Astrocyte (in vitro differentiated cells and primary cell): ENCODE measurements at regions not wholly inside any gene's neighbourhood (a gene's known extent, or its start where the extent isn't known, plus 50 kb on each side); places are given as distances from the start of the nearest gene placed in this dataset.
A peak's percentile ranks its signal among the peaks of the same experiment; 100 is the strongest.
"Not testable (repeated sequence)": the region's sequence is repeated elsewhere in the genome, so short reads cannot be mapped to it uniquely, and the experiment has no call there.

Experiments used
- DNase-seq: peaks from one replicate; pipeline ENCODE4 v3.0.0-alpha.2; 2010; ENCODE audit warnings: low read depth
- FAIRE-seq: peaks from 2 replicates; lab custom pipeline; 2011; peaks lifted over from hg19 to GRCh38; lab: Jason Lieb, UNC
- H2AFZ ChIP-seq: 2 replicates; pipeline ENCODE4 v1.6.0; 2012; ENCODE audit warnings: low read depth, low read length, inconsistent platforms
- H3K27ac ChIP-seq: 2 replicates; pipeline ENCODE4 v1.5.1; 2011; ENCODE audit warnings: low read depth, low read length, inconsistent platforms
- H3K27me3 ChIP-seq: 2 replicates; pipeline ENCODE4 v1.6.0; 2011; ENCODE audit warnings: low read length, inconsistent platforms; ENCODE audit not compliant: insufficient read depth
- H3K36me3 ChIP-seq: 2 replicates; pipeline ENCODE4 v1.5.1; 2011; ENCODE audit warnings: low read length, inconsistent platforms; ENCODE audit not compliant: insufficient read depth
- H3K4me1 ChIP-seq: 2 replicates; pipeline ENCODE4 v1.5.1; 2011; ENCODE audit warnings: low read length, inconsistent platforms; ENCODE audit not compliant: insufficient read depth
- H3K4me2 ChIP-seq: 2 replicates; pipeline ENCODE4 v1.6.0; 2012; ENCODE audit warnings: low read length, inconsistent platforms
- H3K4me3 ChIP-seq: 2 replicates; pipeline ENCODE4 v1.5.1; 2011; ENCODE audit warnings: low read depth, mild to moderate bottlenecking, low read length, inconsistent platforms; ENCODE audit not compliant: insufficient read depth
- H3K79me2 ChIP-seq: 2 replicates; pipeline ENCODE4 v1.6.0; 2012; ENCODE audit warnings: mild to moderate bottlenecking, low read length, inconsistent platforms; ENCODE audit not compliant: insufficient read depth
- H3K9ac ChIP-seq: 2 replicates; pipeline ENCODE4 v1.6.0; 2012; ENCODE audit warnings: mild to moderate bottlenecking, low read length, inconsistent platforms
- H3K9me3 ChIP-seq: 2 replicates; pipeline ENCODE4 v1.5.1; 2012; ENCODE audit warnings: low read depth, mild to moderate bottlenecking, low read length, inconsistent platforms; ENCODE audit not compliant: insufficient read depth
- H4K20me1 ChIP-seq: 2 replicates; pipeline ENCODE4 v1.6.0; 2012; ENCODE audit warnings: low read length, inconsistent platforms; ENCODE audit not compliant: insufficient read depth
- H3K27ac Mint-ChIP-seq: one replicate; pipeline ENCODE4 v1.8.0; 2021; ENCODE audit warnings: mild to moderate bottlenecking, mixed read lengths; ENCODE audit not compliant: unreplicated experiment
- H3K27me3 Mint-ChIP-seq: one replicate; pipeline ENCODE4 v1.8.0; 2021; ENCODE audit warnings: low read depth, mixed read lengths; ENCODE audit not compliant: unreplicated experiment
- H3K36me3 Mint-ChIP-seq: one replicate; pipeline ENCODE4 v1.8.0; 2021; ENCODE audit warnings: low read depth, mixed read lengths; ENCODE audit not compliant: unreplicated experiment
- H3K4me1 Mint-ChIP-seq: one replicate; pipeline ENCODE4 v1.8.0; 2021; ENCODE audit warnings: low read depth, mixed read lengths; ENCODE audit not compliant: unreplicated experiment
- H3K4me3 Mint-ChIP-seq: one replicate; pipeline ENCODE4 v1.8.0; 2021; ENCODE audit warnings: mild to moderate bottlenecking, moderate library complexity, mixed read lengths; ENCODE audit not compliant: unreplicated experiment
- H3K9me3 Mint-ChIP-seq: one replicate; pipeline ENCODE4 v1.8.0; 2021; ENCODE audit warnings: mild to moderate bottlenecking, mixed read lengths; ENCODE audit not compliant: unreplicated experiment
- EZH2 ChIP-seq: IDR thresholded peaks from 2 replicates; pipeline ENCODE4 v1.6.1; 2012; ENCODE audit warnings: mild to moderate bottlenecking, low read length, inconsistent platforms; ENCODE audit not compliant: insufficient read depth
- TF ChIP-seq, protein P1 (sequence below): IDR thresholded peaks from 2 replicates; pipeline ENCODE4 v1.5.1; 2011; ENCODE audit warnings: low read depth, mild to moderate bottlenecking, inconsistent platforms, low read length, moderate library complexity; ENCODE audit not compliant: insufficient read depth

GRCh38 chr3:180433152-180433551 lies 168.8 kb upstream of the TTC14 start:
- Histone ChIP-seq H2AFZ (no peak overlapping the region), H3K4me1 (no peaks in the 10 kb centered on the region), H3K79me2 (no peaks in the 10 kb centered on the region), H3K36me3 (no peaks in the 10 kb centered on the region), H3K9me3 (no peaks in the 10 kb centered on the region), H3K27ac (peak overlapping the region; percentile 35), H3K4me3 (no peak overlapping the region), H3K27me3 (no peaks in the 10 kb centered on the region), H3K9ac (no peak overlapping the region), H4K20me1 (no peaks in the 10 kb centered on the region), H3K4me2 (no peak overlapping the region)
- no peaks in the 10 kb centered on the region for H3K27me3 Mint-ChIP-seq
- no peak for FAIRE-seq
- no peaks in the 10 kb centered on the region for H3K9me3 Mint-ChIP-seq
- DNase-seq, result peak; percentile 76
- TF ChIP-seq EZH2, result no peak
- TF ChIP-seq, protein P1, sequence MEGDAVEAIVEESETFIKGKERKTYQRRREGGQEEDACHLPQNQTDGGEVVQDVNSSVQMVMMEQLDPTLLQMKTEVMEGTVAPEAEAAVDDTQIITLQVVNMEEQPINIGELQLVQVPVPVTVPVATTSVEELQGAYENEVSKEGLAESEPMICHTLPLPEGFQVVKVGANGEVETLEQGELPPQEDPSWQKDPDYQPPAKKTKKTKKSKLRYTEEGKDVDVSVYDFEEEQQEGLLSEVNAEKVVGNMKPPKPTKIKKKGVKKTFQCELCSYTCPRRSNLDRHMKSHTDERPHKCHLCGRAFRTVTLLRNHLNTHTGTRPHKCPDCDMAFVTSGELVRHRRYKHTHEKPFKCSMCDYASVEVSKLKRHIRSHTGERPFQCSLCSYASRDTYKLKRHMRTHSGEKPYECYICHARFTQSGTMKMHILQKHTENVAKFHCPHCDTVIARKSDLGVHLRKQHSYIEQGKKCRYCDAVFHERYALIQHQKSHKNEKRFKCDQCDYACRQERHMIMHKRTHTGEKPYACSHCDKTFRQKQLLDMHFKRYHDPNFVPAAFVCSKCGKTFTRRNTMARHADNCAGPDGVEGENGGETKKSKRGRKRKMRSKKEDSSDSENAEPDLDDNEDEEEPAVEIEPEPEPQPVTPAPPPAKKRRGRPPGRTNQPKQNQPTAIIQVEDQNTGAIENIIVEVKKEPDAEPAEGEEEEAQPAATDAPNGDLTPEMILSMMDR, result no peak
- H3K36me3 Mint-ChIP-seq, result no peaks in the 10 kb centered on the region
- peaks cover 7% of the 10 kb centered on the region for H3K4me1 Mint-ChIP-seq
- H3K27ac Mint-ChIP-seq, result peak overlapping the region; percentile 47
- H3K4me3 Mint-ChIP-seq, result no peak overlapping the region

DNA sequence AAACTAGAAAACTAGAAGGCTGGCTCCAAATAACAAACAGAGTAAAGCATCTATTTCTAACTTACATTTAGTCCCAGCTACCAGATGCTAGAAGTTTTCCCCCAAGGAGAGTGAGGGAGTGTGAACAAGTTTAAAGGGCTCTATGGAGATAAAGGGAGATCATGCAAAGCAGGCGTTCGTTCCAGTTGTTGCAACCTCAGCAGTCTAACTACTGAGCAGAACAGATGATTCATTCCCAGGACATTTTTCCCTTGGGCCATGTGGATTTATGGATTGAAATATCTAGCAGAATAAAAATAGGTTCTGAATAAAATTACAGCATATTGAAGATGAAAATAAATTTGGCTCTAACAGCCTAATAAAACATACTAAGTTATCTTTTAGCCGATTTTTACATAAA lies 154.8 kb upstream of the TTC14 start:
- no peak for FAIRE-seq
- no peak overlapping the region for H3K27ac Mint-ChIP-seq

DNA sequence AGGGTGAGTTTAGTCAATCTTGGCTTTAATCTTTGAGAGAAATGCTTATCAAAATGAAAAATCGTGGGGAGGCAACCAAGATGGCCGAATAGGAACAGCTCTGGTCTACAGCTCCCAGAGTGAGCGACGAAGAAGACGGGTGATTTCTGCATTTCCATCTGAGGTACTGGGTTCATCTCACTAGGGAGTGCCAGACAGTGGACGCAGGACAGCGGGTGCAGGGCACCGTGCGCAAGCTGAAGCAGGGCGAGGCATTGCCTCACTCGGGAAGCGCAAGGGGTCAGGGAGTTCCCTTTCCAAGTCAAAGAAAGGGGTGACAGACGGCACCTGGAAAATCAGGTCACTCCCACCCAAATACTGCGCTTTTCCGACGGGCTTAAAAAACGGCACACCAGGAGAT lies 153.6 kb upstream of the TTC14 start:
- not testable (repeated sequence) for H3K4me1 Mint-ChIP-seq, H3K9me3 ChIP-seq, H4K20me1 ChIP-seq, H3K9ac ChIP-seq, H2AFZ ChIP-seq, FAIRE-seq, H3K27ac ChIP-seq, H3K4me3 ChIP-seq, H3K4me2 ChIP-seq, H3K4me1 ChIP-seq, H3K36me3 ChIP-seq, H3K4me3 Mint-ChIP-seq, H3K79me2 ChIP-seq, H3K27me3 ChIP-seq, H3K36me3 Mint-ChIP-seq, DNase-seq, H3K27me3 Mint-ChIP-seq, H3K27ac Mint-ChIP-seq
- H3K9me3 Mint-ChIP-seq, result peaks cover 13% of the 10 kb centered on the region

More for the DNA sequence above, 154.8 kb upstream of the TTC14 start:
- H3K9ac ChIP-seq, result no peak overlapping the region
- Mint-ChIP-seq H3K4me3 (no peak overlapping the region), H3K9me3 (peaks cover 13% of the 10 kb centered on the region), H3K4me1 (no peaks in the 10 kb centered on the region), H3K27me3 (no peaks in the 10 kb centered on the region), H3K36me3 (no peaks in the 10 kb centered on the region)
- no peak for DNase-seq
- H3K4me3 ChIP-seq, result no peak overlapping the region
- H3K4me2 ChIP-seq, result no peak overlapping the region
- H3K79me2 ChIP-seq, result no peaks in the 10 kb centered on the region
- TF ChIP-seq, protein P1, result no peak
- TF ChIP-seq EZH2, result no peak
- H4K20me1 ChIP-seq, result no peaks in the 10 kb centered on the region
- H3K9me3 ChIP-seq, result no peaks in the 10 kb centered on the region
- H3K36me3 ChIP-seq, result no peaks in the 10 kb centered on the region
- H2AFZ ChIP-seq, result no peak overlapping the region
- H3K27me3 ChIP-seq, result no peaks in the 10 kb centered on the region
- H3K4me1 ChIP-seq, result no peaks in the 10 kb centered on the region
- H3K27ac ChIP-seq, result no peak overlapping the region
